H1 (cell line): ENCODE measurements at regions not wholly inside any gene's neighbourhood (a gene's known extent, or its start where the extent isn't known, plus 50 kb on each side); places are given as distances from the start of the nearest gene placed in this dataset.

ENCODE experiments used
- EP300 ChIP-seq, 2 experiments: IDR thresholded peaks; 1 replicate in 1 of 2; 2 replicates in 1 of 2; pipeline ENCODE4 v1.6.1; 2011 to 2012; ENCODE audit warnings: low read depth in 2 of 2, low read length in 2 of 2, mild to moderate bottlenecking in 2 of 2, borderline replicate concordance in 1 of 2, inconsistent platforms in 1 of 2, moderate library complexity in 1 of 2
- POLR2AphosphoS5 ChIP-seq: IDR thresholded peaks from 2 replicates; pipeline ENCODE4 v1.6.1; 2011; ENCODE audit warnings: low read depth, low read length
- SIRT6 ChIP-seq: IDR thresholded peaks from one replicate; pipeline ENCODE4 v1.7.1; 2012; ENCODE audit warnings: low read length, inconsistent platforms
- TAF1 ChIP-seq: IDR thresholded peaks from 2 replicates; pipeline ENCODE4 v1.6.1; 2011; ENCODE audit warnings: mild to moderate bottlenecking, low read depth, low read length
- YY1 ChIP-seq: IDR thresholded peaks from 2 replicates; pipeline ENCODE4 v1.6.1; 2011; ENCODE audit warnings: low read depth, mild to moderate bottlenecking, low read length
- TF ChIP-seq, protein P1 (sequence below), 3 experiments: IDR thresholded peaks; 1 replicate in 2 of 3; 2 replicates in 1 of 3; pipeline versions ENCODE4 v1.5.1 to v1.6.1; 2011; ENCODE audit warnings: low read length in 3 of 3, mild to moderate bottlenecking in 3 of 3, inconsistent platforms in 2 of 3, low read depth in 1 of 3, moderate library complexity in 1 of 3; ENCODE audit not compliant: insufficient read depth in 1 of 3; ENCODE audit errors: control extremely low read depth in 1 of 3

- TF ChIP-seq TAF1 (no peak), EP300 (IDR thresholded peaks at IDR 0.05; ENCODE audit: borderline replicate concordance in 1 of 2, low read depth in 2 of 2, low read length in 2 of 2) (no peak), YY1 (no peak), POLR2AphosphoS5 (no peak), SIRT6 (no peak)
- TF ChIP-seq, protein P1, sequence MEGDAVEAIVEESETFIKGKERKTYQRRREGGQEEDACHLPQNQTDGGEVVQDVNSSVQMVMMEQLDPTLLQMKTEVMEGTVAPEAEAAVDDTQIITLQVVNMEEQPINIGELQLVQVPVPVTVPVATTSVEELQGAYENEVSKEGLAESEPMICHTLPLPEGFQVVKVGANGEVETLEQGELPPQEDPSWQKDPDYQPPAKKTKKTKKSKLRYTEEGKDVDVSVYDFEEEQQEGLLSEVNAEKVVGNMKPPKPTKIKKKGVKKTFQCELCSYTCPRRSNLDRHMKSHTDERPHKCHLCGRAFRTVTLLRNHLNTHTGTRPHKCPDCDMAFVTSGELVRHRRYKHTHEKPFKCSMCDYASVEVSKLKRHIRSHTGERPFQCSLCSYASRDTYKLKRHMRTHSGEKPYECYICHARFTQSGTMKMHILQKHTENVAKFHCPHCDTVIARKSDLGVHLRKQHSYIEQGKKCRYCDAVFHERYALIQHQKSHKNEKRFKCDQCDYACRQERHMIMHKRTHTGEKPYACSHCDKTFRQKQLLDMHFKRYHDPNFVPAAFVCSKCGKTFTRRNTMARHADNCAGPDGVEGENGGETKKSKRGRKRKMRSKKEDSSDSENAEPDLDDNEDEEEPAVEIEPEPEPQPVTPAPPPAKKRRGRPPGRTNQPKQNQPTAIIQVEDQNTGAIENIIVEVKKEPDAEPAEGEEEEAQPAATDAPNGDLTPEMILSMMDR (IDR thresholded peaks at IDR 0.05; ENCODE audit: control extremely low read depth in 1 of 3, insufficient read depth in 1 of 3, low read depth in 1 of 3, low read length in 3 of 3): no peak
Measured at GRCh38 chr21:28216976-28217523, 775.6 kb downstream of the LTN1 start.
